CD4-positive, alpha-beta T cell (primary cell): ENCODE measurements at regions not wholly inside any gene's neighbourhood (a gene's known extent, or its start where the extent isn't known, plus 50 kb on each side); places are given as distances from the start of the nearest gene placed in this dataset.

Experiments
- ATAC-seq: fragments of 200-7000 bp; cut with Tn5 transposase; one replicate; pipeline ENCODE4 v1.10.0; 2022; ENCODE audit warnings: mild to moderate bottlenecking; ENCODE audit not compliant: poor library complexity
- CTCF ChIA-PET: fragments of 350-600 bp; sonication (Branson Sonifier 250); formaldehyde crosslinking; loops from one replicate; lab custom pipeline; 2021; ENCODE audit warnings: antibody characterized with exemption, inconsistent platforms; lab: Charles Lee
- POLR2A ChIA-PET: fragments of 350-600 bp; sonication (Branson Sonifier 250); formaldehyde crosslinking; loops from one replicate; lab custom pipeline; 2021; ENCODE audit warnings: antibody characterized with exemption, inconsistent platforms; lab: Charles Lee
- DNase-seq, 14 experiments: peaks; one replicate each; pipeline ENCODE4 v3.0.0-alpha.2; 2013 to 2020; ENCODE audit warnings: mixed read lengths in 2 of 14
- H3K27ac ChIP-seq, 2 donors: one replicate each; pipeline versions ENCODE4 v1.5.1 to v1.7.0; 2013; ENCODE audit warnings: low read length in 2 of 2, low read depth in 1 of 2, mild to moderate bottlenecking in 1 of 2
- H3K27me3 ChIP-seq, 2 experiments: 1 replicate in 1 of 2; 2 replicates in 1 of 2; pipeline versions ENCODE4 v1.6.1 to v1.7.0; 2013; ENCODE audit warnings: low read length in 2 of 2, control low read depth in 1 of 2, mild to moderate bottlenecking in 1 of 2, moderate library complexity in 1 of 2; ENCODE audit not compliant: insufficient read depth in 2 of 2, control insufficient read depth in 1 of 2
- H3K36me3 ChIP-seq: one replicate; pipeline ENCODE4 v1.6.1; 2013; ENCODE audit warnings: low read length, control low read depth; ENCODE audit not compliant: insufficient read depth
- H3K4me1 ChIP-seq: one replicate; pipeline ENCODE4 v1.6.1; 2013; ENCODE audit warnings: low read length, control low read depth; ENCODE audit not compliant: insufficient read depth
- H3K4me3 ChIP-seq: one replicate; pipeline ENCODE4 v1.5.1; 2013; ENCODE audit warnings: mild to moderate bottlenecking, low read length, moderate library complexity
- H3K9me3 ChIP-seq, 2 experiments: 1 replicate in 1 of 2; 2 replicates in 1 of 2; pipeline versions ENCODE4 v1.6.1 to v1.7.0; 2013; ENCODE audit warnings: low read length in 2 of 2, mild to moderate bottlenecking in 2 of 2, control low read depth in 1 of 2, moderate library complexity in 1 of 2; ENCODE audit not compliant: control insufficient read depth in 1 of 2, insufficient read depth in 1 of 2
- H3K27ac Mint-ChIP-seq: one replicate; pipeline ENCODE4 v1.8.0; 2020; ENCODE audit warnings: mixed read lengths
- H3K27me3 Mint-ChIP-seq: one replicate; pipeline ENCODE4 v1.8.0; 2021; ENCODE audit warnings: mixed read lengths
- H3K36me3 Mint-ChIP-seq: one replicate; pipeline ENCODE4 v1.8.0; 2021; ENCODE audit warnings: low read depth, mixed read lengths
- H3K4me1 Mint-ChIP-seq: one replicate; pipeline ENCODE4 v1.8.0; 2021; ENCODE audit warnings: low read depth, mixed read lengths
- H3K4me3 Mint-ChIP-seq: one replicate; pipeline ENCODE4 v1.8.0; 2020; ENCODE audit warnings: mild to moderate bottlenecking, mixed read lengths
- H3K9me3 Mint-ChIP-seq: one replicate; pipeline ENCODE4 v1.8.0; 2020; ENCODE audit warnings: mixed read lengths
- CTCF ChIP-seq: fragments of 200-600 bp; IDR thresholded peaks from one replicate; pipeline ENCODE4 v1.8.0; 2022; ENCODE audit warnings: antibody characterized with exemption, mild to moderate bottlenecking
- intact Hi-C, 2 experiments: fragments of 100-400 bp; cut with DNase I in 1 of 2; cut with micrococcal nuclease in 1 of 2; formaldehyde crosslinking; loops; one replicate each; pipeline versions ENCODE4 v1.15.1 to v1.9.0; 2023 to 2025; cut with DNase I, micrococcal nuclease

DNA sequence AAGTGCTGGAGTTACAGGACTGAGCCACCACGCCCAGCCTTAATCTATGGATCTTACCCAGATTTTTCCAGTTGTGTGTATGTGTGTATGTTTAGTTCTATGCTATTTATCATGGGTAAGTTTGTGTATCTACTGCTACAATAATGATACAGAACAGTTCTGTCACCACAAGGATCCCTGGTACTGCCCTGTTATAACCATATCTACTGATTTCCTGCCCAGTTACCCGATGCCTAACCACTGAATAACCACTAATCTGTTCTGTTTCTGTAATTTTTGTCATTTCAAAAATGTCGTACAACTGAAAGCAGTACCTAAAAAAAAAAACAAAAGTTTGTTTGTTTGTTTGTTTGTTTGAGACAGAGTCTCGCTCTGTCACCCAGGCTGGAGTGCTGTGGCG is 123.7 kb upstream of the RAP2B start:
- no peak for DNase-seq
- no peak overlapping the region for H3K27ac ChIP-seq
- Mint-ChIP-seq H3K9me3 (no peaks in the 10 kb centered on the region), H3K4me3 (no peak overlapping the region), H3K27ac (no peak overlapping the region), H3K36me3 (no peaks in the 10 kb centered on the region), H3K27me3 (no peaks in the 10 kb centered on the region), H3K4me1 (peaks cover 5% of the 10 kb centered on the region)
- H3K9me3 ChIP-seq = no peaks in the 10 kb centered on the region
- intact Hi-C loops = no loop called here
- ChIA-PET CTCF (interaction anchor here (0.7 kb wide), 1 partner anchor 735 kb away, joined by 4 read pairs; no protein-coding TSS in a partner anchor), POLR2A (no interaction called here)
- no peaks in the 10 kb centered on the region for H3K27me3 ChIP-seq
- no peak overlapping the region for H3K4me3 ChIP-seq
- no peaks in the 10 kb centered on the region for H3K36me3 ChIP-seq
- TF ChIP-seq CTCF = no peak
- ATAC-seq = no peak
- H3K4me1 ChIP-seq = no peaks in the 10 kb centered on the region

GRCh38 chr3:153038779-153039178 is 123.2 kb upstream of the RAP2B start:
- intact Hi-C loops = no loop called here
- ATAC-seq (no peak), DNase-seq (no peak)
- CTCF ChIA-PET = no interaction called here
- Histone ChIP-seq H3K27me3 (no peaks in the 10 kb centered on the region), H3K4me1 (no peaks in the 10 kb centered on the region), H3K36me3 (no peaks in the 10 kb centered on the region), H3K9me3 (no peaks in the 10 kb centered on the region), H3K4me3 (no peak overlapping the region), H3K27ac (no peak overlapping the region)
- peaks cover 5% of the 10 kb centered on the region for H3K4me1 Mint-ChIP-seq
- no peak overlapping the region for H3K27ac Mint-ChIP-seq
- no peak for TF ChIP-seq CTCF
- no peaks in the 10 kb centered on the region for H3K36me3 Mint-ChIP-seq
- POLR2A ChIA-PET = no interaction called here
- no peaks in the 10 kb centered on the region for H3K9me3 Mint-ChIP-seq
- H3K27me3 Mint-ChIP-seq = no peaks in the 10 kb centered on the region
- H3K4me3 Mint-ChIP-seq = no peak overlapping the region

DNA sequence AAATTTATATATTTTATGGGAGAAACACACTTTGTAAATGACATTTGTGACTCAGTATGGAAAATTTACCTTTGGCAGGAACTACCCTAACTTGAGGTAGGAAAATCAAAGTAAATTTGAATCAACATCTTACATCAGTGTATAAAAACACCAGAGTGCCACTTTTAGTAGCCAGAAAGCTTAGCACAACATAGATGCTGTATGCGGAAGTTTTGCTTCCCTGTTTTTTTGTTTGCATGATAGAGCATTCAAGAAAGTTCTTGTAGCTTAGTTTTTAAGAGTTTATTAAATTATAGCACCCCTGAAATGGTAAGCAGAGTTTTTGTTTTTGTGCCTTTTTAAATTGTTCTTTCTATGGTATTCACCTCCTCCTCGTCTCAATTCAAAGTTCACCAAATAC is 120.8 kb upstream of the RAP2B start:
- no peaks in the 10 kb centered on the region for H3K36me3 Mint-ChIP-seq
- CTCF ChIA-PET = interaction anchor here (0.7 kb wide), 1 partner anchor 930 kb away, joined by 3 read pairs; no protein-coding TSS in a partner anchor
- H3K4me1 ChIP-seq = no peaks in the 10 kb centered on the region

More for the DNA sequence above, 120.8 kb upstream of the RAP2B start:
- no peak overlapping the region for H3K4me3 ChIP-seq
- no peak for TF ChIP-seq CTCF
- no peaks in the 10 kb centered on the region for H3K9me3 ChIP-seq
- peaks cover 5% of the 10 kb centered on the region for H3K4me1 Mint-ChIP-seq
- no peaks in the 10 kb centered on the region for H3K36me3 ChIP-seq
- H3K4me3 Mint-ChIP-seq = no peak overlapping the region
- no peak for ATAC-seq
- no peak for DNase-seq
- no peaks in the 10 kb centered on the region for H3K27me3 ChIP-seq
- H3K9me3 Mint-ChIP-seq = no peaks in the 10 kb centered on the region
- H3K27me3 Mint-ChIP-seq = no peaks in the 10 kb centered on the region
- intact Hi-C loops = loop anchor here in 1 of 2 experiments (2.0 to 5.0 kb wide), 2 partner anchors 121 to 728 kb away; partner anchors contain the start of gene RAP2B
- POLR2A ChIA-PET = no interaction called here
- no peak overlapping the region for H3K27ac ChIP-seq
- H3K27ac Mint-ChIP-seq = no peak overlapping the region
